Posterior vena cava (tissue), 2 donors: ENCODE measurements at regions not wholly inside any gene's neighbourhood (a gene's known extent, or its start where the extent isn't known, plus 50 kb on each side); places are given as distances from the start of the nearest gene placed in this dataset.
A peak's percentile ranks its signal among the peaks of the same experiment; 100 is the strongest.
"Not testable (repeated sequence)": the region's sequence is repeated elsewhere in the genome, so short reads cannot be mapped to it uniquely, and the experiment has no call there.

ENCODE experiments used
- DNase-seq: peaks from one replicate; pipeline ENCODE4 v3.0.0-alpha.2; 2020; ENCODE audit warnings: low spot score
- intact Hi-C, 2 donors: fragments of 100-400 bp; cut with DNase I; formaldehyde crosslinking; loops; one replicate each; pipeline versions ENCODE4 v1.14.1 to v1.14.2; 2022 to 2023
- donor health status: DM: yes; HTN: yes; CAD: no.
- donor health status: DM: yes; HTN: yes; CAD: no.

GRCh38 chr7:17067691-17068090, 185.9 kb upstream of the AGR3 start:
- intact Hi-C loops, result no loop called here
- no peak for DNase-seq

GRCh38 chr7:17069146-17069545, 187.4 kb upstream of the AGR3 start:
- no peak for DNase-seq
- intact Hi-C loops, result no loop called here

DNA sequence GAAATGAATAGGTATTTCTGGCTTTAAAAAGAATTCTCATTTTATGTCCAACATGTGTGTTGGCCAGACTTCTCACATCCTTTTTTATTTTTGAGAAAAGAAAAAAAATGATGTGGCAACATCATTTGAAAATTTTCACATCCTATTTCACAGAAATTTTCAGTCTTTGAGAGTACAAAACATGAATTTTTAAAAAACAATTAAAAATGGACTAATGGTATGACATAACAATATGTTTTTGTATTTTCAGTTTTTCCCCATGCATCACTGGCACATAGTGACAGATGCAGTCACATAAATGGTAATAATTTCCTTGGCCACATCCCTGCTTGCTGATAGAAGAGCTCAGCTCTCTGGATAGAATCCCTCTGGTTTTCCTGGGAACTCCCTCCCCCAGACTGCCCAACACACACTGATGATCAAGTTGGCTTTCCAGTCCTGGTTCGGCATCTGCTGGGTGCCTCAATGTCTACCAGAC, 188.5 kb upstream of the AGR3 start:
- intact Hi-C loops, result no loop called here
- no peak for DNase-seq

DNA sequence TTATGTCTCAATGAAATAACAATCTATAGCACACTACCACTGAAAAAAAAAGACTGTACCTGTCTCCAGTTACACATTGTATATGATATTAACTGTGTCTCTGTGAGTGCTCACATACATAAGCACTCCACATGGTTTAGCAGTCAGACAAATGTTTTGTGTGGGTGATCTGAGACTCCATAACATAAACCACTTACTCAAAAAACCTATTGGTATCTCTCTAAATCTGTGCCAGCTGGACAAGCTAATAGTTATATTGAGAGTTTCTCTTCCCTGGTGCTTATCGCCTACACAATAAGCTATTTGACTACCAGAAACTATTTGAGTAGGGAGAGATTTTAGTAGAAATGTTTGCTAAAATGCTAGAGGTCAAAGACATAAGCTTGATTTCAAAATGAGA, 190.1 kb upstream of the AGR3 start:
- intact Hi-C loops, result no loop called here
- DNase-seq, result no peak

DNA sequence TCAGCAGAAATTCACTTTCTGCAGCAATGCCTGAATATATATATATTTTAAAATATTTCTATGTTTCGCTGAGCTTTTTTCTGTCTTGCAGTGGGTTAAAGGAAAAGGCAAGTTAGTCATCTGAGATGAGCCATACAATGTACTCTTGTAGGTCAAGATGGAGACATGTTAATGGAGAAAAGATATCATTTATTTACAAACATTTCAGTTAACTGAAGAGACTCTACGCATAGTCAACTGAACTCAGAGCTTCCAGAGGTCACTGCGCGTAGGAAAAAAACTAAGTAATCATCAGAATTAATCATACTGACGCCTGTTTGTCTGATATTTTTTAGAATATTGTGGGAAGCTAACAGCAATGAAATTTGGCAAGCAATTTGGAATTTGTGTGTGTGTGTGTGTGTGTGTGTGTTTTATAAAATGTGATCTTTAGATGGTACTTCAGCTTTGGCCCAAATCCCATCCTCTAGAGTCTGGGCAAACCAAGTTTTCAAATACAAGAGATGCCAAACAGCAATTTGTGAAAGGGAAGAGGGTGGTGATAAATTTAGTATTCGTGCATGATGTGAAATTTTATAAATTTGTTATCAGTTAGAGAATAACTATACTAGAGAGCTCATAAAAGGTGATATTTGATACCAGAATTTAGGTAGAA, 193.9 kb upstream of the AGR3 start:
- DNase-seq, result no peak
- intact Hi-C loops, result no loop called here

GRCh38 chr7:17078298-17078697, 196.5 kb upstream of the AGR3 start:
- intact Hi-C loops, result no loop called here
- DNase-seq, result no peak

DNA sequence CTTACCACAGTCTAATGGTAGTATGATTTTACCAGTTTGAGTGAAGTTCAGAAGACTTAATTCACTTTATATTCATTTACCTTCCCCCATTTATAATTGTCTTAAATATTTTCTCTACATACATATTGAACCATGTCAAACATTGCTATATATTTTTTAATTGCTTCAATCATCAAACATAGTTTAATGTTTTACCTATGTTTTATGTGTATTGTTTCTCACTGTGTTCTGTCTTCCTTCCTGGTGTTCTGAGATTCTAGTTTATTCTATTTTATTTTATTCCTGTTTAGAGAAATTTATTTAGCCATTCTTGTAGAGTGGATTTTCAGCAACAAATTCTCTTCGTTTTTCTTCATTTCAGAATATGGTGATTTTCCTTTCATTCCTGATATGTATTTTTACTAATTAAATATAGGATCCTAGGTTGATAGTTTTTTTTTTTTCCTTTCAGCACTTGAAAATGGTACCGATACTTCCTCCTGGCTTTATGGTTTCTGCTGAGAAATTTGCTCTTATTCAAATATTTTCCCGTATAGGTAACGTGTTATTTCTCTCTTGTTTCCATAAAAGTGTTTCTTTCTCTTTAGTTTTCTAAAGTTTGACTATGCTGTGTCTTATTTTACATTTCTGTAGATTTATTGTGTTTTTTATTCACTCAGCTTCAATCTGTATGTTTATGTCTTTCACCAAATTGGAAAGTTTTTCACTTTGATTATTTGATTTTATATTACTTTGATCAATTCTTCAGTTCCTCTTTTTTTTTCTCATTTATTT, 201.8 kb upstream of the AGR3 start:
- intact Hi-C loops, result no loop called here
- no peak for DNase-seq

DNA sequence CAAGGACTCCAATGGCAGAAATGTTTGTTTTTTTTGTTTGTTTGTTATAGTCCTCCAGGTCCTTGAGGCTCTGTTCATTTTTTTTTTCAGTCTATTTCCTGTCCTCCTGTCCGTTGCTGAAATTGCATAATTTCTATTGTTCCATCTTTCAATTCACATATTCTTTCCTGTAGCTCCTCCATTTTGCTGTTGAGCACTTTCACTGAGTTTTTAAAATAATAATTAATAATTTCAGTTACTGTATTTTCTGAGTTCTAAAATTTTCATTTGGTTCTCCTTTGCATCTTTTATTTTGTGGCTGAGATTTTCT, 202.3 kb upstream of the AGR3 start:
- DNase-seq, result no peak
- intact Hi-C loops, result no loop called here

DNA sequence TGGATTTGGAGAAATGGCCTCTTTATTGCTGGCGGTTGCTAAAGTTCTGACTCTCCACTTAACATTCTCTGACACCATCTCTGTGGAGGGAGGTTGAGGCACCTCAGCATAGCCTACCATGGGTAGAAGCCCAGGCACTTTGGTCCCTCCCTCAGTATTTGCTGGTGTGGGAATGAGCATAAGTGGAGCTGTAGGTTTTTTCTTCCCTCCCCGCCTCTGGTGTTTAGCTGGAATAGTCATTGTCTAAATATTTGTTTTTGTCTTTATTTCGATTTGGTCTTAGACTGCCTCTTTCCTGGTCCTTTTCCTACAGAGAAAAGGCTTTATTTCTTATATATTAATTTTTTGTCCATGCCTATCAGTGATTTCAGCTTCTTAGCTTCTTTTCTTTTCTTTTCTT, 203.4 kb upstream of the AGR3 start:
- no peak for DNase-seq
- intact Hi-C loops, result no loop called here

GRCh38 chr7:17086403-17086802, 204.6 kb upstream of the AGR3 start:
- intact Hi-C loops, result no loop called here
- no peak for DNase-seq

DNA sequence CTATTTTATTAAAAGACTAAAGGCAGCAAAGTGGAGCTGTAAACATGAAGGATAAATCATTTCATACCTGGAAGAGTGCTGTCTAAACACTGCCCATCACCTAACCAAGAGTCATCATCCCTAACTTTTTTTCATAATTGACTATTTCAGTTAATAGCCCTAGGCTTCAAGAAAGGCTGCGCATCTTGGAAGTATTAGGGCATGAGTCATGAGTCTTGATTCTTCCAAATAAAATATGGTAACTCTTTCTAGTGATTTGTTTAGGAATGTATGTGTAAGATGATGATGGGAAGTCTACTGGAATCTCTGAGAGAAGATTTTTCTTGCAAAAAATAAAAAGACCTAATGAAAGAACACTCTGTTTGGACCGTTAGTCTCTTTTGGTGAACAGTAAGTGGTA, 207.7 kb upstream of the AHR start:
- intact Hi-C loops, result no loop called here

GRCh38 chr7:17093461-17093860, 205.0 kb upstream of the AHR start:
- DNase-seq, result no peak
- intact Hi-C loops, result no loop called here

More for the DNA sequence above, 207.7 kb upstream of the AHR start:
- no peak for DNase-seq

- intact Hi-C loops, result no loop called here
- DNase-seq, result peak; percentile 81
These were observed 203.4 kb upstream of the AHR start for GRCh38 chr7:17094963-17095574.

DNA sequence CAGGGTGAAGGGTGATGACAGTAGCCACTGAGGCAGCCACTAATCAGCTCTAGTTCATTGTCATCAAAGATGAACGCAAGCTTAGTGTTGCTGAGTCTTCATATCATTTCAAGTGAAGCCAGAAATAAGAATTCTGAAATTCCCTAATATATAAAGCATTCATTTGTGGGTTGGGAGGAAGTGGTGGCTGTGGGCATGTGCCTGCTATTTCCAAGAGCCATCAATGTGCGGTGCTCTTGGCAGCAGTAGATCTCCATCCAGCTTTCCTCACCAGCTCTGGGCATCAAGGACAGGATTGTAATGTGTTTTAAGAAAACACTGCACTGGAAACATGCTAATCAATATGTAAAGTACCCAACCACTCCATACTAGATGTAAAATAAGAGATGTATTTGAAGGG, 202.5 kb upstream of the AHR start:
- DNase-seq, result no peak
- intact Hi-C loops, result no loop called here

DNA sequence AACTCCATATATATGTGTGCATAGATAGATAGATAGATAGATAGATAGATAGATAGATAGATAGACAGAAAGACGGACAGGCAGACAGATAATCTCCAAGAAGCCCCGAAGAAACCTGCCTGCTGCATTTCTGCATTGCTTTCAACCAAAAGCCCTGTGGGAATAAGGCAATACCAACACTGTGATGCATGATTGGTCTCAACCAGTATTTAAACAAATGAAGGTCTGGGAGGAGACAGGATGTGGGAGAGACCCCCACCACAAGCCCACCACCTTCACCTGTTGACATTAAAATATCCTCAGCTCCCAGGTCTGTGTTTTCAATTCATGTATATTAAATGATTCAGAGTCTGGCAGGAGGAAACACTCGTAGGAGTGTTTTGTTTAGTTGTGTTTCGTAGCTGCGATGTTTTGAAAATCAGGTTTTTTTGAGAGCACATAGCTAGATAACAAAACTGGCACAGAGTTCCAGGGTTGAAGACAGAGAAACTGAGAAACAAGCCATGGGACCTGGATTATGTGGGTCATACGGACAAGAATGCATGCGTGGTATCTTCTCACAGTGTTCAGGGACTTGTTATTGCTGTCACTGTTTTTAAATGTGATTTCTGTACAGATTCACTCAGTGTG, 200.7 kb upstream of the AHR start:
- no peak for DNase-seq
- intact Hi-C loops, result no loop called here

DNA sequence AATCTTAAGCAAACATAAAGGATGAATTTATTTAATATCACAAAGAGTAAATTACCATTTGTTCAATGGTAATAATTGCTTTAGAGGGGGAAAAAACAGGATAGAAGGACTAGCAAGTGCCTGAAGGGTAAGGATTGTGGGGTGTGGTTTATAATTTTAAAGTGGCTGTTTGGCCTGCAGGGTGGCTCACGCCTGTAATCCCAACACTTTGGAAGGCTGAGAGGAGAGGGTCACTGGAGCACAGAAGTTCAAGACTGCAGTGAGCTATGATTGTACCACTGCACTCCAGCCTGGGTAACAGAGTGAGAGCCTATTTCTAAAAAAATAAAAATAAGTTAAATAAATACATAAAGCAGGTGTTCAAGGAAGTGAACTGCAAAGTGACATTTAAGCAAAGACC, 199.9 kb upstream of the AHR start:
- no peak for DNase-seq
- intact Hi-C loops, result no loop called here

GRCh38 chr7:17099083-17099973, 199.1 kb upstream of the AHR start:
- DNase-seq, result no peak
- intact Hi-C loops, result no loop called here

GRCh38 chr7:17099974-17100509, 198.4 kb upstream of the AHR start:
- DNase-seq, intact Hi-C loops: not testable (repeated sequence)

- intact Hi-C loops, result no loop called here
These were observed 197.2 kb upstream of the AHR start for GRCh38 chr7:17101207-17101696.

More at GRCh38 chr7:17101207-17101696, 197.2 kb upstream of the AHR start:
- no peak for DNase-seq
